ENCODE measurements at regions not wholly inside any gene's neighbourhood (a gene's known extent, or its start where the extent isn't known, plus 50 kb on each side); places are given as distances from the start of the nearest gene placed in this dataset.

DNA sequence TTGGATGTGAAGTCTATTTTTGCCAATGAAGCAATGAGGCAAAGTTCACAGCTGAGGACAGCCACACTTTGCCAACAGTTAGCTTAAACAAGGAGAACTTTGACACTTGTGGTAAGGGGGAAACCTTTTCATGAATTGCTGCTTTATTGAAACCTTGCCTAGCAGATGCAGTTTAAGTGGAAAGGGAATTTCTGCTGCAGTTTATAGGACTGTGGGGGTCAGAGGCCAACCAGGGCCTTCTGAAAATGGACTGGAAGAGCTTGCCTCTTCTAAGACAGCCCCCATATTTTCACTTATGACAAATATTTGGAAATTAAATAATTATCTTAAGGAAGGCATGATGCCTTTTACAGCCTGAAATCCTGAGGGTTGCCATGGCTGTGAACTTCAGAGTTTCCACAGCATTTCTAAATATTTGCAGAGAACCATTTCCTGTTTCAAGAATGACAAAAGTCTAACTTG lies 550.3 kb downstream of the RAB28 start:
- no peaks in the 10 kb centered on the region for H3K9me2 ChIP-seq (ENCODE audit: insufficient read depth, low read length)
- H3F3A ChIP-seq (ENCODE audit: insufficient read depth, low read length, poor library complexity, severe bottlenecking): no peaks in the 10 kb centered on the region
- H2AFZ ChIP-seq (ENCODE audit: low read depth, low read length): no peak overlapping the region
- no peak overlapping the region for H3K4me2 ChIP-seq (ENCODE audit: low read length)
- H4K20me1 ChIP-seq (ENCODE audit: insufficient read depth): no peaks in the 10 kb centered on the region
- H3K9me3 ChIP-seq (ENCODE audit: low read length): no peaks in the 10 kb centered on the region
- no peaks in the 10 kb centered on the region for H3K79me2 ChIP-seq (replicated peaks; ENCODE audit: insufficient read depth, low read length)
- no peak overlapping the region for H3K9ac ChIP-seq (ENCODE audit: low read length)
- no peak for TF ChIP-seq EP300 (conservative IDR thresholded peaks at IDR 0.05; ENCODE audit: poor library complexity, severe bottlenecking)
- no peak for TF ChIP-seq MXI1 (conservative IDR thresholded peaks at IDR 0.05; ENCODE audit: poor library complexity, severe bottlenecking)
- TF ChIP-seq RAD21 (conservative IDR thresholded peaks at IDR 0.05): no peak
- TF ChIP-seq TAF1 (IDR thresholded peaks at IDR 0.05; ENCODE audit: low read depth): no peak
- no peak for TF ChIP-seq POLR2AphosphoS5 (IDR thresholded peaks at IDR 0.05)
- TF ChIP-seq, protein P1, sequence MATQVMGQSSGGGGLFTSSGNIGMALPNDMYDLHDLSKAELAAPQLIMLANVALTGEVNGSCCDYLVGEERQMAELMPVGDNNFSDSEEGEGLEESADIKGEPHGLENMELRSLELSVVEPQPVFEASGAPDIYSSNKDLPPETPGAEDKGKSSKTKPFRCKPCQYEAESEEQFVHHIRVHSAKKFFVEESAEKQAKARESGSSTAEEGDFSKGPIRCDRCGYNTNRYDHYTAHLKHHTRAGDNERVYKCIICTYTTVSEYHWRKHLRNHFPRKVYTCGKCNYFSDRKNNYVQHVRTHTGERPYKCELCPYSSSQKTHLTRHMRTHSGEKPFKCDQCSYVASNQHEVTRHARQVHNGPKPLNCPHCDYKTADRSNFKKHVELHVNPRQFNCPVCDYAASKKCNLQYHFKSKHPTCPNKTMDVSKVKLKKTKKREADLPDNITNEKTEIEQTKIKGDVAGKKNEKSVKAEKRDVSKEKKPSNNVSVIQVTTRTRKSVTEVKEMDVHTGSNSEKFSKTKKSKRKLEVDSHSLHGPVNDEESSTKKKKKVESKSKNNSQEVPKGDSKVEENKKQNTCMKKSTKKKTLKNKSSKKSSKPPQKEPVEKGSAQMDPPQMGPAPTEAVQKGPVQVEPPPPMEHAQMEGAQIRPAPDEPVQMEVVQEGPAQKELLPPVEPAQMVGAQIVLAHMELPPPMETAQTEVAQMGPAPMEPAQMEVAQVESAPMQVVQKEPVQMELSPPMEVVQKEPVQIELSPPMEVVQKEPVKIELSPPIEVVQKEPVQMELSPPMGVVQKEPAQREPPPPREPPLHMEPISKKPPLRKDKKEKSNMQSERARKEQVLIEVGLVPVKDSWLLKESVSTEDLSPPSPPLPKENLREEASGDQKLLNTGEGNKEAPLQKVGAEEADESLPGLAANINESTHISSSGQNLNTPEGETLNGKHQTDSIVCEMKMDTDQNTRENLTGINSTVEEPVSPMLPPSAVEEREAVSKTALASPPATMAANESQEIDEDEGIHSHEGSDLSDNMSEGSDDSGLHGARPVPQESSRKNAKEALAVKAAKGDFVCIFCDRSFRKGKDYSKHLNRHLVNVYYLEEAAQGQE (IDR thresholded peaks at IDR 0.05; ENCODE audit: borderline replicate concordance): no peak
- no peak for TF ChIP-seq EZH2 (IDR thresholded peaks at IDR 0.05; ENCODE audit: borderline replicate concordance, insufficient read depth, low read length, poor library complexity, severe bottlenecking)
- H3K27me3 ChIP-seq (ENCODE audit: insufficient read depth, low read depth, low read length): no peaks in the 10 kb centered on the region
- H3K36me3 ChIP-seq (ENCODE audit: insufficient read depth, low read length): no peaks in the 10 kb centered on the region
- no peak overlapping the region for H3K4me3 ChIP-seq (ENCODE audit: low read length)
- H3K27ac ChIP-seq (ENCODE audit: low read length): no peak overlapping the region

DNA sequence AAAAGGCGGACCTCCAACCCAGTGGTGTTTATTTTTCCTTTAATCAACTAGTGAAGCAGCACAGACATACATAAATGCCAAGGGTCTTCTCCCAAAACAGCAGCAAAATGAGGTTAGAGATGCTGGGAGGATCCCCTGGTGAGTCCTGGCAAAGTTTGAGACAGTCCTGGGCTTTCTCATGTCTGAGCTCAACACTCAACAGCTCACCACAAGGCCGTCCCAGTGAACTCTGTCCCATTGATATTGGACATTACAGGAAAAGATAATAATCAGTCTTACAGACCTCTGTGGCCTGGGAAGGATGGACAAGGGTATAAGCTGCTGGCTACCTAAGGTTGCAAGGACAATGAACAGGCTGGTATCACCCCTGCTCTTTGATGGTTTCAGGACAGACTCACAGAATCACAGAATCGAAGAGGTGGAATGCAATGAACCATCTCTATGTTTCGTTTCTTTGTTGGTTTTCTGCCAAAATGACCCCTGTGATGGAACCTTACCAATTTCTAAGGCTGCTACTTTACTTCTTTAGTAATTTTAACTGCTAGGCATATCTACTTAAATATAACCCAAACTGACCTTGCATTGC lies 551.8 kb downstream of the RAB28 start:
- H3K27ac ChIP-seq (ENCODE audit: low read length): no peak overlapping the region
- H3K27me3 ChIP-seq (ENCODE audit: insufficient read depth, low read depth, low read length): no peaks in the 10 kb centered on the region
- H3K4me3 ChIP-seq (ENCODE audit: low read length): no peak overlapping the region
- H3F3A ChIP-seq (ENCODE audit: insufficient read depth, low read length, poor library complexity, severe bottlenecking): no peaks in the 10 kb centered on the region
- H3K79me2 ChIP-seq (replicated peaks; ENCODE audit: insufficient read depth, low read length): no peaks in the 10 kb centered on the region
- no peaks in the 10 kb centered on the region for H3K9me2 ChIP-seq (ENCODE audit: insufficient read depth, low read length)
- no peak overlapping the region for H3K4me2 ChIP-seq (ENCODE audit: low read length)
- no peaks in the 10 kb centered on the region for H3K36me3 ChIP-seq (ENCODE audit: insufficient read depth, low read length)
- H2AFZ ChIP-seq (ENCODE audit: low read depth, low read length): no peak overlapping the region
- no peaks in the 10 kb centered on the region for H4K20me1 ChIP-seq (ENCODE audit: insufficient read depth)
- no peak for TF ChIP-seq TAF1 (IDR thresholded peaks at IDR 0.05; ENCODE audit: low read depth)
- no peak for TF ChIP-seq POLR2AphosphoS5 (IDR thresholded peaks at IDR 0.05)
- no peak for TF ChIP-seq EZH2 (IDR thresholded peaks at IDR 0.05; ENCODE audit: borderline replicate concordance, insufficient read depth, low read length, poor library complexity, severe bottlenecking)
- no peak for TF ChIP-seq MXI1 (conservative IDR thresholded peaks at IDR 0.05; ENCODE audit: poor library complexity, severe bottlenecking)
- TF ChIP-seq SMC3 (conservative IDR thresholded peaks at IDR 0.05; ENCODE audit: poor library complexity): no peak
- TF ChIP-seq RAD21 (conservative IDR thresholded peaks at IDR 0.05): no peak
- TF ChIP-seq, protein P1 (IDR thresholded peaks at IDR 0.05; ENCODE audit: borderline replicate concordance): no peak
- TF ChIP-seq EP300 (conservative IDR thresholded peaks at IDR 0.05; ENCODE audit: poor library complexity, severe bottlenecking): no peak
- TF ChIP-seq, protein P2, sequence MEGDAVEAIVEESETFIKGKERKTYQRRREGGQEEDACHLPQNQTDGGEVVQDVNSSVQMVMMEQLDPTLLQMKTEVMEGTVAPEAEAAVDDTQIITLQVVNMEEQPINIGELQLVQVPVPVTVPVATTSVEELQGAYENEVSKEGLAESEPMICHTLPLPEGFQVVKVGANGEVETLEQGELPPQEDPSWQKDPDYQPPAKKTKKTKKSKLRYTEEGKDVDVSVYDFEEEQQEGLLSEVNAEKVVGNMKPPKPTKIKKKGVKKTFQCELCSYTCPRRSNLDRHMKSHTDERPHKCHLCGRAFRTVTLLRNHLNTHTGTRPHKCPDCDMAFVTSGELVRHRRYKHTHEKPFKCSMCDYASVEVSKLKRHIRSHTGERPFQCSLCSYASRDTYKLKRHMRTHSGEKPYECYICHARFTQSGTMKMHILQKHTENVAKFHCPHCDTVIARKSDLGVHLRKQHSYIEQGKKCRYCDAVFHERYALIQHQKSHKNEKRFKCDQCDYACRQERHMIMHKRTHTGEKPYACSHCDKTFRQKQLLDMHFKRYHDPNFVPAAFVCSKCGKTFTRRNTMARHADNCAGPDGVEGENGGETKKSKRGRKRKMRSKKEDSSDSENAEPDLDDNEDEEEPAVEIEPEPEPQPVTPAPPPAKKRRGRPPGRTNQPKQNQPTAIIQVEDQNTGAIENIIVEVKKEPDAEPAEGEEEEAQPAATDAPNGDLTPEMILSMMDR (IDR thresholded peaks at IDR 0.05; ENCODE audit: poor library complexity, severe bottlenecking): no peak
- no peaks in the 10 kb centered on the region for H3K9me3 ChIP-seq (ENCODE audit: low read length)
- H3K9ac ChIP-seq (ENCODE audit: low read length): no peak overlapping the region
